ENCODE measurements at regions not wholly inside any gene's neighbourhood (a gene's known extent, or its start where the extent isn't known, plus 50 kb on each side); places are given as distances from the start of the nearest gene placed in this dataset.

DNA sequence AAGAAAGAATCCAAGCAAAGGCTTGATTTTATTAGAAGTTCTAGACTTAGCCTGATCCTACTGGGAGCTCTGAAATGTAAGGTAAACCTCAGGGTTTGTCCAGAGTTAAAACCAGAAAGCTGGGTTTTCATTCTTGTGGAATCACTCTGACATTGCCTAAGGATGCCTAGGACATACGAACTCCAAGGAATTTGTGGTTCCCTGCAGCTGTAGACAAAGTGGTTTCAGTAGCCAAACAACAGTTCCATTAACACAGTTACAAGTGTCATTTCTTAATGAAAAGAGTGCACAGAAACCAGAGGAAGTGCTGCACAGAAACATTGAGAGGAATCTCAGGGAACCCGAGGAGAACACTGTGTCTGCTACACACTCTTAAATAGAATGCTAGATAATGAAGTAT, 221.4 kb upstream of the ST6GAL2 start:
- TF ChIP-seq, protein P1, sequence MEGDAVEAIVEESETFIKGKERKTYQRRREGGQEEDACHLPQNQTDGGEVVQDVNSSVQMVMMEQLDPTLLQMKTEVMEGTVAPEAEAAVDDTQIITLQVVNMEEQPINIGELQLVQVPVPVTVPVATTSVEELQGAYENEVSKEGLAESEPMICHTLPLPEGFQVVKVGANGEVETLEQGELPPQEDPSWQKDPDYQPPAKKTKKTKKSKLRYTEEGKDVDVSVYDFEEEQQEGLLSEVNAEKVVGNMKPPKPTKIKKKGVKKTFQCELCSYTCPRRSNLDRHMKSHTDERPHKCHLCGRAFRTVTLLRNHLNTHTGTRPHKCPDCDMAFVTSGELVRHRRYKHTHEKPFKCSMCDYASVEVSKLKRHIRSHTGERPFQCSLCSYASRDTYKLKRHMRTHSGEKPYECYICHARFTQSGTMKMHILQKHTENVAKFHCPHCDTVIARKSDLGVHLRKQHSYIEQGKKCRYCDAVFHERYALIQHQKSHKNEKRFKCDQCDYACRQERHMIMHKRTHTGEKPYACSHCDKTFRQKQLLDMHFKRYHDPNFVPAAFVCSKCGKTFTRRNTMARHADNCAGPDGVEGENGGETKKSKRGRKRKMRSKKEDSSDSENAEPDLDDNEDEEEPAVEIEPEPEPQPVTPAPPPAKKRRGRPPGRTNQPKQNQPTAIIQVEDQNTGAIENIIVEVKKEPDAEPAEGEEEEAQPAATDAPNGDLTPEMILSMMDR (IDR thresholded peaks at IDR 0.05), result no peak
- no peak for TF ChIP-seq EP300 (IDR thresholded peaks at IDR 0.05)

All from stomach (tissue), 4 donors.